ENCODE measurements at regions not wholly inside any gene's neighbourhood (a gene's known extent, or its start where the extent isn't known, plus 50 kb on each side); places are given as distances from the start of the nearest gene placed in this dataset.

- TF ChIP-seq ELK1 (IDR thresholded peaks at IDR 0.05; ENCODE audit: low read depth, low read length): no peak
- no peak for TF ChIP-seq FOSB (CRISPR knock-in tag; IDR thresholded peaks at IDR 0.05)
- TF ChIP-seq POLR2A (IDR thresholded peaks at IDR 0.05; ENCODE audit: low read length): no peak
- TF ChIP-seq FOXS1 (CRISPR knock-in tag; IDR thresholded peaks at IDR 0.05): no peak
These were observed 128.6 kb upstream of the HS3ST5 start (continued) for GRCh38 chr6:114471450-114471849.

DNA sequence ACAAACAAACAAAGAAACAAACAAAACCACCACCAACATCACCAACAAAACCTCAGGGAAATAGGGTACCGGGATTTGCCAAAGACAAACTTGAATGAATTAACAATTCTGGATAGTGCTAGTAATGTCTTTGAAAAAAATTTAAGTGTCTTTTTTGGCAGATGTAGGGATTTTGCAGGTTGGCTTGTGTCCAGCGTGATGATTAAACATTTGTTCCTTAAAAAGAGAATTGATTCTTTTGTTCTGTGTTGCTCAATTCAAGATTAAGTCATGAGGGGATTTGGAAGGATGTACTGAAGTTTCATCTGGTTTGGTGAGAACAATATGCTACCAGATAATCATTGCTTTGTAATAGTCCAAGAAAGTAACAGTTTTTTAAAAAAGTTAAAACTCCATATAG lies 125.1 kb upstream of the HS3ST5 start:
- Histone ChIP-seq H3K4me1 (no peaks in the 10 kb centered on the region), H3K4me2 (no peak overlapping the region), H3K4me3 (no peak overlapping the region), H3K27ac (no peak overlapping the region), H3K9me3 (no peaks in the 10 kb centered on the region)
- FAIRE-seq (no peak), DNase-seq (ENCODE audit: low read depth in 1 of 2, low spot score in 1 of 2) (no peak), ATAC-seq (no peak)
- ChIA-PET POLR2A (no interaction called here), CTCF (no interaction called here)
- TF ChIP-seq, protein P1, sequence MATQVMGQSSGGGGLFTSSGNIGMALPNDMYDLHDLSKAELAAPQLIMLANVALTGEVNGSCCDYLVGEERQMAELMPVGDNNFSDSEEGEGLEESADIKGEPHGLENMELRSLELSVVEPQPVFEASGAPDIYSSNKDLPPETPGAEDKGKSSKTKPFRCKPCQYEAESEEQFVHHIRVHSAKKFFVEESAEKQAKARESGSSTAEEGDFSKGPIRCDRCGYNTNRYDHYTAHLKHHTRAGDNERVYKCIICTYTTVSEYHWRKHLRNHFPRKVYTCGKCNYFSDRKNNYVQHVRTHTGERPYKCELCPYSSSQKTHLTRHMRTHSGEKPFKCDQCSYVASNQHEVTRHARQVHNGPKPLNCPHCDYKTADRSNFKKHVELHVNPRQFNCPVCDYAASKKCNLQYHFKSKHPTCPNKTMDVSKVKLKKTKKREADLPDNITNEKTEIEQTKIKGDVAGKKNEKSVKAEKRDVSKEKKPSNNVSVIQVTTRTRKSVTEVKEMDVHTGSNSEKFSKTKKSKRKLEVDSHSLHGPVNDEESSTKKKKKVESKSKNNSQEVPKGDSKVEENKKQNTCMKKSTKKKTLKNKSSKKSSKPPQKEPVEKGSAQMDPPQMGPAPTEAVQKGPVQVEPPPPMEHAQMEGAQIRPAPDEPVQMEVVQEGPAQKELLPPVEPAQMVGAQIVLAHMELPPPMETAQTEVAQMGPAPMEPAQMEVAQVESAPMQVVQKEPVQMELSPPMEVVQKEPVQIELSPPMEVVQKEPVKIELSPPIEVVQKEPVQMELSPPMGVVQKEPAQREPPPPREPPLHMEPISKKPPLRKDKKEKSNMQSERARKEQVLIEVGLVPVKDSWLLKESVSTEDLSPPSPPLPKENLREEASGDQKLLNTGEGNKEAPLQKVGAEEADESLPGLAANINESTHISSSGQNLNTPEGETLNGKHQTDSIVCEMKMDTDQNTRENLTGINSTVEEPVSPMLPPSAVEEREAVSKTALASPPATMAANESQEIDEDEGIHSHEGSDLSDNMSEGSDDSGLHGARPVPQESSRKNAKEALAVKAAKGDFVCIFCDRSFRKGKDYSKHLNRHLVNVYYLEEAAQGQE (IDR thresholded peaks at IDR 0.05): no peak
- TF ChIP-seq HEYL (CRISPR knock-in tag; IDR thresholded peaks at IDR 0.05): no peak
- 50% methylated on average over 2 of the region's 2 CpGs for WGBS (ENCODE audit: missing lambda C conversion rate)

DNA sequence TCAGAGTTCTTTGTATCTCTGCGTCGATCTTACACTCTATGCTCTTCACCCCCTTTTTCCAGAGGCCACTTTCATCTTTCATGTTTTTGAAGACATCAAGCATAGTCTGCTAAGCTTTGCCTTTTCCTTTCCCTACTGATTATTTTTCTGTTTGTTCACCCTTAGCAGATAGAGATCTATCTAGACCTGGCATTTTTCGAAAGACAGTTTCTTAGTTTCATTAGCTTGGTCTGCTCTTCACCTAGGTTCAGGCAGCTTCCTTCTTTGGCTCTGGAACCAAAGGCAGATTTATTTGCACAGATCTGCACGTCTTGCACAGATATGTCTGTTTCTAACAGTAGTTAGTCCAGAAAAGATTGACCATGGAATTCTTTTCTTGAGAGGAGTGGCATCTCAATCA lies 122.7 kb upstream of the HS3ST5 start:
- ATAC-seq (no peak), FAIRE-seq (no peak)

DNA sequence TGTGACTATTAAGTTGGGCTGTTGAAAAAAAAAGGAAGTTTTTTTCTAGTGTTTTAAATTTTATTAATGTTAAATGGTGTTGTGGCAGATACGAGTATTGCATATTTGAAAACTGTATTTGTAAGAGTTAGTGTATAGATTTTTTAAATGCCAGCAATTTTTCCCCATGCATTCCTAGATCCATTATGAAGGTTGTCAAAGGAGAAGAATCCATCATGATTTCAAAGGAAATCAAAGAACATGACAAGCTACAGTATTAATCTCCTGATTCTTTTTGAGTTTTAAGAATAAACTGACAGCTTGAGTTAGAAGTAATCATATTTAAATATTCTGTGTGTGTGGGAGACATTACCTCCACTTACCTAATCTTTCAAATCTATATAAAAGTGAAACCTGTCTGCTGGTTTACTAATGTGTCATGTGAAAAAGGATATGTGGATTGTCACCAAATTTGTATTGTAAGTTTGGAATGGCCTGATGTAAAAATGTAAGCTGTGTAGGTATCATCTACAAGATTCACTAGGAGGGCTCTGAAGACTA lies 111.0 kb upstream of the HS3ST5 start:
- TF ChIP-seq HEYL (CRISPR knock-in tag; IDR thresholded peaks at IDR 0.05): no peak
- TF ChIP-seq E2F6 (IDR thresholded peaks at IDR 0.05; ENCODE audit: borderline replicate concordance, low read depth): no peak
- TF ChIP-seq HMGXB4 (CRISPR knock-in tag; IDR thresholded peaks at IDR 0.05; ENCODE audit: borderline replicate concordance): no peak
- TF ChIP-seq CBX8 (IDR thresholded peaks at IDR 0.05): no peak
- TF ChIP-seq FOSL2 (IDR thresholded peaks at IDR 0.05): no peak
- no peak for TF ChIP-seq FOSL2 (CRISPR knock-in tag; IDR thresholded peaks at IDR 0.05)
- no peak for TF ChIP-seq HOXA7 (CRISPR knock-in tag; IDR thresholded peaks at IDR 0.05)
- Histone ChIP-seq H3K4me1 (no peaks in the 10 kb centered on the region), H3K4me3 (no peak overlapping the region), H3K4me2 (no peak overlapping the region), H3K9me3 (no peaks in the 10 kb centered on the region), H3K27ac (no peak overlapping the region)
- CTCF ChIA-PET: no interaction called here
- POLR2A ChIA-PET: no interaction called here
- FAIRE-seq (no peak), DNase-seq (ENCODE audit: low read depth in 1 of 2, low spot score in 1 of 2) (no peak), ATAC-seq (no peak)
- 24% methylated on average over 1 of the region's 1 CpG for WGBS (ENCODE audit: missing lambda C conversion rate)

More for the DNA sequence above, 122.7 kb upstream of the HS3ST5 start:
- Histone ChIP-seq H3K4me3 (no peak overlapping the region), H3K4me1 (no peaks in the 10 kb centered on the region), H3K4me2 (no peak overlapping the region), H3K9me3 (no peaks in the 10 kb centered on the region), H3K27ac (no peak overlapping the region)
- no peak for TF ChIP-seq SMC3 (IDR thresholded peaks at IDR 0.05)
- TF ChIP-seq, protein P2, sequence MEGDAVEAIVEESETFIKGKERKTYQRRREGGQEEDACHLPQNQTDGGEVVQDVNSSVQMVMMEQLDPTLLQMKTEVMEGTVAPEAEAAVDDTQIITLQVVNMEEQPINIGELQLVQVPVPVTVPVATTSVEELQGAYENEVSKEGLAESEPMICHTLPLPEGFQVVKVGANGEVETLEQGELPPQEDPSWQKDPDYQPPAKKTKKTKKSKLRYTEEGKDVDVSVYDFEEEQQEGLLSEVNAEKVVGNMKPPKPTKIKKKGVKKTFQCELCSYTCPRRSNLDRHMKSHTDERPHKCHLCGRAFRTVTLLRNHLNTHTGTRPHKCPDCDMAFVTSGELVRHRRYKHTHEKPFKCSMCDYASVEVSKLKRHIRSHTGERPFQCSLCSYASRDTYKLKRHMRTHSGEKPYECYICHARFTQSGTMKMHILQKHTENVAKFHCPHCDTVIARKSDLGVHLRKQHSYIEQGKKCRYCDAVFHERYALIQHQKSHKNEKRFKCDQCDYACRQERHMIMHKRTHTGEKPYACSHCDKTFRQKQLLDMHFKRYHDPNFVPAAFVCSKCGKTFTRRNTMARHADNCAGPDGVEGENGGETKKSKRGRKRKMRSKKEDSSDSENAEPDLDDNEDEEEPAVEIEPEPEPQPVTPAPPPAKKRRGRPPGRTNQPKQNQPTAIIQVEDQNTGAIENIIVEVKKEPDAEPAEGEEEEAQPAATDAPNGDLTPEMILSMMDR (IDR thresholded peaks at IDR 0.05): no peak
- ChIA-PET POLR2A (no interaction called here), CTCF (no interaction called here)
- 33% methylated on average over 4 of the region's 4 CpGs for WGBS (ENCODE audit: missing lambda C conversion rate)
- DNase-seq (ENCODE audit: low read depth in 1 of 2, low spot score in 1 of 2): no peak
